GM12891 (cell line): ENCODE measurements at regions not wholly inside any gene's neighbourhood (a gene's known extent, or its start where the extent isn't known, plus 50 kb on each side); places are given as distances from the start of the nearest gene placed in this dataset.
A peak's percentile ranks its signal among the peaks of the same experiment; 100 is the strongest.

Experiments
- POLR2A ChIP-seq: IDR thresholded peaks from 2 replicates; pipeline ENCODE4 v1.6.1; 2011; ENCODE audit warnings: low read depth, low read length, control low read depth
- POLR2AphosphoS5 ChIP-seq: IDR thresholded peaks from 2 replicates; pipeline ENCODE4 v1.6.1; 2011; ENCODE audit warnings: low read depth, low read length, control low read depth
- SPI1 ChIP-seq: IDR thresholded peaks from 2 replicates; pipeline ENCODE4 v1.6.1; 2011; ENCODE audit warnings: low read depth, low read length, control low read depth
- TAF1 ChIP-seq: IDR thresholded peaks from 2 replicates; pipeline ENCODE4 v1.6.1; 2011; ENCODE audit warnings: low read depth, low read length, control low read depth

DNA sequence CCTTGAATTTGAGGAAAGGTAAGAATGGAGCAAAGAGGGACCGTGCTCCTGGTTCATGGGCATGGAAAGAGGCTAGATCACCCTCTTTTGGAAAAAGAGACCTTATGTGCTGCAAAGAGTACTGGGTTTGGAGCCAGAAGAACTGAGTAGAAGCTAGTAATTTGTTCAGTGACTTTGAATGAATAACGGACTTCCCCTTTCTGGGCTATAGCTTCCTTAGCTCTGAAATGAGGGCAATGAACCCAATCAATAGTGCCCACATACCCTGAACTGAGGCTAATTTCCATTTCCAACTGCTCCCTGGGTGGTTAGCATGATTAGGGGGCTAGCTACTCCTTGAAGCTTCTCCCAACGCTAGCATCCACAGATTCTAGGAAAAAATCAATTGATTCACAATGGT is 121.4 kb downstream of the UNC5CL start:
- TF ChIP-seq POLR2A = no peak
- TF ChIP-seq SPI1 = peak; percentile 79
- TF ChIP-seq POLR2AphosphoS5 = no peak
- no peak for TF ChIP-seq TAF1
